Aorta (tissue), 5 donors: ENCODE measurements at regions not wholly inside any gene's neighbourhood (a gene's known extent, or its start where the extent isn't known, plus 50 kb on each side); places are given as distances from the start of the nearest gene placed in this dataset.
A peak's percentile ranks its signal among the peaks of the same experiment; 100 is the strongest.

Experiments
- ATAC-seq: fragments of 200-7000 bp; cut with Tn5 transposase; one replicate; pipeline ENCODE4 v1.9.1; 2022; ENCODE audit warnings: moderate library complexity; ENCODE audit not compliant: low FRiP score
- DNase-seq, 2 donors: peaks; one replicate each; pipeline ENCODE4 v3.0.0-alpha.2; 2020
- H3K27ac ChIP-seq, 2 donors: one replicate each; pipeline ENCODE4 v1.5.1; 2013; ENCODE audit warnings: low read length in 2 of 2, mild to moderate bottlenecking in 2 of 2, moderate library complexity in 2 of 2, control low read depth in 1 of 2, inconsistent platforms in 1 of 2, low read depth in 1 of 2
- H3K27me3 ChIP-seq, 2 donors: one replicate each; pipeline ENCODE4 v1.6.1; 2013; ENCODE audit warnings: control low read depth in 1 of 2, low read length in 1 of 2, mild to moderate bottlenecking in 1 of 2, moderate library complexity in 1 of 2; ENCODE audit not compliant: insufficient read depth in 2 of 2, control insufficient read depth in 1 of 2
- H3K36me3 ChIP-seq, 2 donors: one replicate each; pipeline ENCODE4 v1.6.1; 2013; ENCODE audit warnings: control low read depth in 1 of 2, low read length in 1 of 2, mild to moderate bottlenecking in 1 of 2; ENCODE audit not compliant: insufficient read depth in 2 of 2, control insufficient read depth in 1 of 2
- H3K4me1 ChIP-seq, 2 donors: one replicate each; pipeline ENCODE4 v1.6.1; 2013; ENCODE audit warnings: low read length in 2 of 2, control low read depth in 1 of 2, mild to moderate bottlenecking in 1 of 2, moderate library complexity in 1 of 2; ENCODE audit not compliant: insufficient read depth in 2 of 2, control insufficient read depth in 1 of 2
- H3K4me3 ChIP-seq, 2 donors: one replicate each; pipeline ENCODE4 v1.5.1; 2013; ENCODE audit warnings: low read length in 2 of 2, control low read depth in 1 of 2, mild to moderate bottlenecking in 1 of 2
- H3K9me3 ChIP-seq: one replicate; pipeline ENCODE4 v1.6.1; 2013; ENCODE audit warnings: mild to moderate bottlenecking, low read length; ENCODE audit not compliant: control insufficient read depth
- whole genome bisulfite sequencing, 2 donors: extraction: QIAGEN DNeasy Blood & Tissue Kit; methylation state at CpG; one replicate each; pipeline ENCODE4 v1.1.7; 2013; 5-methylcytosine and 5-hydroxymethylcytosine counted together
- intact Hi-C, 2 donors: fragments of 100-400 bp; cut with DNase I; formaldehyde crosslinking; loops; one replicate each; pipeline versions ENCODE4 v1.14.2 to v1.15.0; 2022
- donor health status: healthy with polysubstance abuse.
- donor health status: Bipolar disorder and iron deficiency.
- donor health status: DM: no; HTN: no; CAD: no.
- donor health status: DM: no; HTN: no; CAD: no.
- donor health status: DM: yes; HTN: yes; CAD: no.

- no peaks in the 10 kb centered on the region for H3K36me3 ChIP-seq
- 95 to 98% methylated on average over 12 of the region's 12 CpGs for WGBS, 2 donors
- no peaks in the 10 kb centered on the region for H3K9me3 ChIP-seq
- H3K4me1 ChIP-seq: no peaks in the 10 kb centered on the region
- H3K27ac ChIP-seq: no peak overlapping the region
- intact Hi-C loops: no loop called here
- no peak overlapping the region for H3K4me3 ChIP-seq
- DNase-seq: peak in 1 of 2 donors; percentile 66
- no peaks in the 10 kb centered on the region for H3K27me3 ChIP-seq
- ATAC-seq: no peak
Observed at GRCh38 chr22:25399649-25400151, 164.8 kb upstream of the GRK3 start.

GRCh38 chr22:25402160-25402500 is 162.3 kb upstream of the GRK3 start:
- no peaks in the 10 kb centered on the region for H3K4me1 ChIP-seq
- H3K27ac ChIP-seq: no peak overlapping the region
- ATAC-seq (no peak), DNase-seq (peak in 1 of 2 donors; percentile 24)
- intact Hi-C loops: no loop called here
- no peaks in the 10 kb centered on the region for H3K36me3 ChIP-seq
- H3K9me3 ChIP-seq: no peaks in the 10 kb centered on the region
- H3K27me3 ChIP-seq: no peaks in the 10 kb centered on the region
- WGBS, 2 donors: 90 to 93% methylated on average over 6 of the region's 6 CpGs
- H3K4me3 ChIP-seq: no peak overlapping the region

- no peaks in the 10 kb centered on the region for H3K9me3 ChIP-seq
- no peaks in the 10 kb centered on the region for H3K36me3 ChIP-seq
- WGBS, 2 donors: 52 to 62% methylated on average over 14 of the region's 14 CpGs
- H3K4me3 ChIP-seq: no peak overlapping the region
- no peak overlapping the region for H3K27ac ChIP-seq
- ATAC-seq (no peak), DNase-seq (peak in 1 of 2 donors; percentile 73)
- intact Hi-C loops: no loop called here
- no peaks in the 10 kb centered on the region for H3K4me1 ChIP-seq
- H3K27me3 ChIP-seq: no peaks in the 10 kb centered on the region
Observed at GRCh38 chr22:25402501-25403283, 161.8 kb upstream of the GRK3 start.

GRCh38 chr22:25403284-25403810 is 161.1 kb upstream of the GRK3 start:
- no peak for ATAC-seq
- intact Hi-C loops: no loop called here
- no peak for DNase-seq

GRCh38 chr22:25403811-25404471 is 160.5 kb upstream of the GRK3 start:
- 39 to 43% methylated on average over 15 of the region's 15 CpGs for WGBS, 2 donors
- Histone ChIP-seq H3K27me3 (no peaks in the 10 kb centered on the region), H3K4me3 (peak overlapping the region in 1 of 2 donors; percentile 88), H3K4me1 (no peaks in the 10 kb centered on the region), H3K27ac (peak overlapping the region in 1 of 2 donors; percentile 13), H3K36me3 (no peaks in the 10 kb centered on the region), H3K9me3 (no peaks in the 10 kb centered on the region)
- DNase-seq: peak in 1 of 2 donors; percentile 53
- no peak for ATAC-seq
- intact Hi-C loops: loop anchor here in 1 of 2 donors (2.0 kb wide), 1 partner anchor 43 kb away; no protein-coding TSS in a partner anchor

More at GRCh38 chr22:25403284-25403810, 161.1 kb upstream of the GRK3 start:
- Histone ChIP-seq H3K27ac (no peak overlapping the region), H3K9me3 (no peaks in the 10 kb centered on the region), H3K36me3 (no peaks in the 10 kb centered on the region), H3K4me1 (no peaks in the 10 kb centered on the region), H3K4me3 (no peak overlapping the region), H3K27me3 (no peaks in the 10 kb centered on the region)
- 61 to 67% methylated on average over 8 of the region's 8 CpGs for WGBS, 2 donors

GRCh38 chr22:25404556-25404927 is 159.9 kb upstream of the GRK3 start:
- Histone ChIP-seq H3K4me1 (no peaks in the 10 kb centered on the region), H3K36me3 (no peaks in the 10 kb centered on the region), H3K27me3 (no peaks in the 10 kb centered on the region), H3K4me3 (peak overlapping the region; percentile 86 to 88), H3K9me3 (no peaks in the 10 kb centered on the region), H3K27ac (peak overlapping the region in 1 of 2 donors; percentile 25)
- peak in 1 of 2 donors; percentile 75 for DNase-seq
- 0 to 1% methylated on average over 19 to 36 of the region's 36 CpGs for WGBS, 2 donors
- ATAC-seq: peak; percentile 12
- intact Hi-C loops: loop anchor here in 1 of 2 donors (2.0 kb wide), 1 partner anchor 42 kb away; no protein-coding TSS in a partner anchor

GRCh38 chr22:25404928-25405816 is 159.3 kb upstream of the GRK3 start:
- no peaks in the 10 kb centered on the region for H3K36me3 ChIP-seq
- DNase-seq (peak; percentile 89 to 93), ATAC-seq (peak; percentile 77)
- H3K4me1 ChIP-seq: no peaks in the 10 kb centered on the region
- WGBS, 2 donors: 1% methylated on average over 86 to 117 of the region's 117 CpGs
- no peaks in the 10 kb centered on the region for H3K9me3 ChIP-seq
- no peaks in the 10 kb centered on the region for H3K27me3 ChIP-seq
- intact Hi-C loops: loop anchor here in 1 of 2 donors (2.0 kb wide), 1 partner anchor 42 kb away; no protein-coding TSS in a partner anchor
- H3K27ac ChIP-seq: peak overlapping the region; percentile 58 to 65
- peak overlapping the region; percentile 86 to 88 for H3K4me3 ChIP-seq
